Activated naive CD4-positive, alpha-beta T cell treated with anti-CD3 and anti-CD28 coated beads, Interleukin-2, amount 10 ng/mL, durations not matched to agents 7 days and 5 days (primary cell): ENCODE measurements at regions not wholly inside any gene's neighbourhood (a gene's known extent, or its start where the extent isn't known, plus 50 kb on each side); places are given as distances from the start of the nearest gene placed in this dataset.
"Not testable (repeated sequence)": the region's sequence is repeated elsewhere in the genome, so short reads cannot be mapped to it uniquely, and the experiment has no call there.

Experiments used
- CTCF ChIA-PET: fragments of 350-600 bp; sonication (Branson Sonifier 250); formaldehyde crosslinking; loops from one replicate; lab custom pipeline; 2021; ENCODE audit warnings: antibody characterized with exemption; lab: Charles Lee
- DNase-seq: peaks from one replicate; pipeline ENCODE4 v3.0.0-alpha.2; 2020
- H3K27ac Mint-ChIP-seq: one replicate; pipeline ENCODE4 v1.8.0; 2021; ENCODE audit warnings: mild to moderate bottlenecking, moderate library complexity, mixed read lengths
- H3K27me3 Mint-ChIP-seq: one replicate; pipeline ENCODE4 v1.8.0; 2021; ENCODE audit warnings: mild to moderate bottlenecking, mixed read lengths
- H3K36me3 Mint-ChIP-seq: one replicate; pipeline ENCODE4 v1.8.0; 2021; ENCODE audit warnings: mixed read lengths
- H3K4me1 Mint-ChIP-seq: one replicate; pipeline ENCODE4 v1.8.0; 2021; ENCODE audit warnings: mixed read lengths
- H3K4me3 Mint-ChIP-seq: one replicate; pipeline ENCODE4 v1.8.0; 2021; ENCODE audit warnings: mild to moderate bottlenecking, moderate library complexity, mixed read lengths
- H3K9me3 Mint-ChIP-seq: one replicate; pipeline ENCODE4 v1.8.0; 2021; ENCODE audit warnings: mixed read lengths

- Mint-ChIP-seq H3K27me3 (no peaks in the 10 kb centered on the region), H3K4me3 (no peak overlapping the region), H3K27ac (no peak overlapping the region), H3K9me3 (peaks cover 24% of the 10 kb centered on the region), H3K36me3 (no peaks in the 10 kb centered on the region), H3K4me1 (no peaks in the 10 kb centered on the region)
- no peak for DNase-seq
- CTCF ChIA-PET, result no interaction called here
Observed at GRCh38 chr3:166764698-166765318, 615.3 kb downstream of the ZBBX start.

DNA sequence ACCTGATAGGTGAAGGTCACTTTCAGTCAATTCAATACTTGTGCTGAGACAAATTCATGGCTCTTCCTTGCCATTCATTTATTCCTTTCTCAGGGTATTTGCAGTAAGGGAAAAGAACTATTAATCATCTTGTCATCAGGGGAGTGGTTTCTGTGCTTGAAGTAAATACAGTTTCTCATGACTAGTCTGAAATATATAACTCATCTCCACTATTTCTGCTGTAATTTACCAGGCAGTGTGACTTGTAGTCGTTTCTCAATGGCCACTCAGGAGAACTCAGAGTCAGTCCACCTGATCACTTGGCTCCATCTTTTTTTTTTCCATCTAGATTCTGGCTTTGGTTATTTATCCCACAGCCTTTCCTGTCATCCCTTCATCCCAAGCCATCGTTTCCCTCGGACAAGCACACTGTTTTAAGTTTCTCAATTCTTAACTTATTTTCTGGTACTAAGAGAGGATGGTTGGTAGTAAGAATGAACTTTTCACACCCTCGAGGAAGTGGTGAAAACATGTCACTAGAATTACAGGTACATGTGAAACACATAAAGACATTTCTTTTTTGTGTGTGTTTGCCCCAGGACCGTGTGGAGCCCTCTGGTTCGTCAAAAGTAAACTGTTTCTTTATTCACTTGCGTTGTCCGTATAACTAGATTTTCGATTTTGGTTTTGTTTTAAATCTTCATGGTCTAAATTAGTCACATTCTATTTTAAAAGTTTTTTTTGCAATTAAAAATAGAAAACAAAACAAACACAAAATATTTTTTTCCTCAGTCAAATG is 620.2 kb downstream of the ZBBX start:
- H3K36me3 Mint-ChIP-seq, result no peaks in the 10 kb centered on the region
- H3K4me3 Mint-ChIP-seq, result no peak overlapping the region
- peaks cover 15% of the 10 kb centered on the region for H3K9me3 Mint-ChIP-seq
- CTCF ChIA-PET, result no interaction called here
- H3K4me1 Mint-ChIP-seq, result no peaks in the 10 kb centered on the region
- no peak overlapping the region for H3K27ac Mint-ChIP-seq
- H3K27me3 Mint-ChIP-seq, result no peaks in the 10 kb centered on the region
- DNase-seq, result no peak

- Mint-ChIP-seq H3K27ac (no peak overlapping the region), H3K27me3 (no peaks in the 10 kb centered on the region), H3K36me3 (no peaks in the 10 kb centered on the region), H3K4me1 (no peaks in the 10 kb centered on the region), H3K9me3 (peaks cover 19% of the 10 kb centered on the region), H3K4me3 (no peak overlapping the region)
- DNase-seq, result no peak
- CTCF ChIA-PET, result no interaction called here
Observed at GRCh38 chr3:166752214-166752613, 627.9 kb downstream of the ZBBX start.

DNA sequence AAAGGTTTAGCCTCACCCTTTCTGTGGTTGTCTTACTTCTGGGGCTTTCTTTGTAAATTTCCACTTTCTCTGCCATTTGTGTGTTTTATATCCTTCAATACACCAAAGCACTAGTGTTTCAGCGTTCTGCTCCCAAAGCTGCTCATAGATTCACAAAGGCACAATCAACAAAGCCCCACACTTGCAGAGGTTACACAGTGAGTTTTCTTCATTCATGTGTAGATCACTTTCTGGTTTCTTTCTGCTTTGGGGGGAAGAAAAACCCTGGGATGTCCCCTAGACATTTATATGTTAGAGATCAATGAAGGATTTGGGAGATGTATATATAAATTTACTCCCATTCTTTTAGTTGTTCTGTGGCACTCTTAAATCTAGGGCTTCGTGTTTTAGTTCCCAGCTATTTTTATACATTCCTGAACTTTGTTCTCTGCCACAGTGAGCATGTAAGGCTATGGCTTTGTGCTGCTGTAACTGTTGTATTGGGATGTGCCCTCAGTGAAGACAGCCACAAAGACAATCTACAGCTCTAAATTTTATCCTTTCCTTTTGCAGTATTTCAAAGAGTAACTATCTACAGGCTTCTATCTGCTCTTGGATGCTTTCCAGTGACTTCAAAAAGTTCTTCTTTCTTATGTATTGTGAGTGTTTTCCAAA is 636.5 kb downstream of the ZBBX start:
- Mint-ChIP-seq H3K4me3 (no peak overlapping the region), H3K4me1 (no peaks in the 10 kb centered on the region), H3K27me3 (no peaks in the 10 kb centered on the region), H3K9me3 (peaks cover 2% of the 10 kb centered on the region), H3K27ac (no peak overlapping the region), H3K36me3 (no peaks in the 10 kb centered on the region)
- CTCF ChIA-PET, result no interaction called here
- DNase-seq, result no peak

DNA sequence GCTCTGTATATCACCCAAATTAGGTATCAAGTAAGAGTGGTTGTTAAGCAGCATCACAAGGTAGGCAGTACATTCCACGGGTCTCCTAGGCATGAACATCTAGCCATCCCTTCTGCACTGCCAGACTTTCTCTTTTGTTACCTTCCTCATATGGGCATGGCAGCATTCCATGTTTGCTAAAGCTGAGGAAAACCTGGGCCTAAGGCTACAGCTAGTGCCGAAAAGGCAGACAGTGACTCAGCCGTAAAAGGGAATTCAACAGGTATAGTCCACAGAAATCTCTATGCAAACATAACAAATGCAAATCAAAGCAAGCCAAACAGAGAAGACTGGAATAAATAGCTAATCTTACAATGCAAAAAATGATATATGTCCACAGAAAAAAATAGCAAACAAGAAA is 645.4 kb downstream of the ZBBX start:
- Mint-ChIP-seq H3K27me3 (no peaks in the 10 kb centered on the region), H3K4me3 (no peak overlapping the region), H3K4me1 (no peaks in the 10 kb centered on the region), H3K27ac (no peak overlapping the region), H3K9me3 (no peaks in the 10 kb centered on the region), H3K36me3 (no peaks in the 10 kb centered on the region)
- CTCF ChIA-PET, result no interaction called here
- no peak for DNase-seq

GRCh38 chr3:166731701-166732100 is 648.4 kb downstream of the ZBBX start:
- Mint-ChIP-seq H3K36me3 (no peaks in the 10 kb centered on the region), H3K4me1 (no peaks in the 10 kb centered on the region), H3K4me3 (no peak overlapping the region), H3K9me3 (peaks cover 3% of the 10 kb centered on the region), H3K27ac (no peak overlapping the region), H3K27me3 (no peaks in the 10 kb centered on the region)
- DNase-seq, result no peak
- CTCF ChIA-PET, result no interaction called here

DNA sequence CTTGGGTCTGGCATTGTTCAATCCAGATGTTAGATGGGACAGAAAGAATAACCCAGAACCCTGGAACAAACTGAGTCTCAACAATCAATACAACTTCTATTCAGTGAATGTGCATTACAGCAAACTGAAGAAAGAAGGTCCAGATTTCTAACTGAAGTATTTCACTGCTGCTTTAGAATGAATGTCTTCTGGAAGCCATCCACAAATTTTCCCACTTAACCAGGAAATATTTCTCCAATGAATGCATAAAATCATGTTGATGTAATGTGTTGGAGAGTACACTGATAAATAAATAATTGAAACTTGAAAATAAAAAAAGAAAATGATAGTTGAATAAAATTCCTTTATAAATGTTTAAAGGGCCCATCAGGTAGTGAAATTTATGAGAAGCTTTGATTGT is 658.6 kb downstream of the ZBBX start:
- Mint-ChIP-seq H3K9me3 (peaks cover 8% of the 10 kb centered on the region), H3K27me3 (no peaks in the 10 kb centered on the region), H3K27ac (no peak overlapping the region), H3K4me1 (no peaks in the 10 kb centered on the region), H3K4me3 (no peak overlapping the region), H3K36me3 (no peaks in the 10 kb centered on the region)
- CTCF ChIA-PET, result no interaction called here
- no peak for DNase-seq

DNA sequence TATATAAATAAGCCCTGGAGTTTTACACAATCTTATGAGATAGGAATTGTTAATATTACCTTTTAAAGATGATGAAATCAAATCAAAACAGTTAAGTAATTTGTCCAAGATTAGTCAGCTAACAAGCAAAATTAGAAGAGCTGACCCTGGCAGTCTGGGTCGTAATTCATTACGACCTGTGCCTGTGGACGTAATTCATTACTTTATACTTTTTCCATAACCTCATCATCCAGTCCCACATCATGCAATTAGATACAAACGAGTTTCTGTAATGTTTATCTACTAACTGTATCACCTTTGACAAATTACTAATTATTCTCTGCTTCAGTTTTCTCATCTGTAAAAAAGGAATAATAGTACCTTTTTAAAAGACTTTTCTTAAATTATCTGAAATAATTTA is 665.9 kb downstream of the ZBBX start:
- Mint-ChIP-seq H3K9me3 (peaks cover 3% of the 10 kb centered on the region), H3K4me3 (no peak overlapping the region), H3K4me1 (no peaks in the 10 kb centered on the region), H3K36me3 (no peaks in the 10 kb centered on the region), H3K27me3 (no peaks in the 10 kb centered on the region), H3K27ac (no peak overlapping the region)
- DNase-seq, result no peak
- CTCF ChIA-PET, result no interaction called here

- CTCF ChIA-PET, result no interaction called here
Observed at GRCh38 chr3:166713787-166714186, 666.3 kb downstream of the ZBBX start.

GRCh38 chr3:166706094-166706493 is 674.0 kb downstream of the ZBBX start:
- CTCF ChIA-PET, result no interaction called here
- H3K27ac Mint-ChIP-seq, result no peak overlapping the region
- H3K27me3 Mint-ChIP-seq, result no peaks in the 10 kb centered on the region
- peaks cover 2% of the 10 kb centered on the region for H3K9me3 Mint-ChIP-seq
- no peaks in the 10 kb centered on the region for H3K4me1 Mint-ChIP-seq
- no peak for DNase-seq
- H3K4me3 Mint-ChIP-seq, result no peak overlapping the region
- no peaks in the 10 kb centered on the region for H3K36me3 Mint-ChIP-seq

More at GRCh38 chr3:166713787-166714186, 666.3 kb downstream of the ZBBX start:
- H3K9me3 Mint-ChIP-seq, result peaks cover 3% of the 10 kb centered on the region
- no peak overlapping the region for H3K27ac Mint-ChIP-seq
- no peaks in the 10 kb centered on the region for H3K36me3 Mint-ChIP-seq
- H3K4me1 Mint-ChIP-seq, result no peaks in the 10 kb centered on the region
- H3K27me3 Mint-ChIP-seq, result no peaks in the 10 kb centered on the region
- no peak overlapping the region for H3K4me3 Mint-ChIP-seq
- no peak for DNase-seq

DNA sequence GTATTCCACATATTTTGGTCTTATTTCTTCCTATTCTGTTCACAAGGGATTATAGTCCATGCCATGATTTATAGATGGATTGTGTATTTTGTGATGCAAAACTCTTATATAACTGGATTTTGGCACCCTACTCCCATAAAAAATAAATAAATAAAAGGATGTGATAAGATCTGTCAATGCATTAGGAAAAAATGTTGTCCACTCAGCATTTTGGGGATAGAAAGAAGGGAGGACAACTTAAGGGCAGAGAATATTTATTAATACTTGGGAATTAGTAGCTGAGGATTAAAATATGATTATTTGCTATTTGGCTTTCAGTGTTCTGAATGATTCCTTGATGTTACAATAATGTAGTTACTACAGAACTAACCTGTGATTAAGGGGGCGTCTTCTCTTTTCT is 682.6 kb downstream of the ZBBX start:
- H3K27ac Mint-ChIP-seq, result no peak overlapping the region
- CTCF ChIA-PET, result no interaction called here
- no peaks in the 10 kb centered on the region for H3K27me3 Mint-ChIP-seq
- H3K36me3 Mint-ChIP-seq, result no peaks in the 10 kb centered on the region
- H3K4me3 Mint-ChIP-seq, result no peak overlapping the region
- H3K4me1 Mint-ChIP-seq, result no peaks in the 10 kb centered on the region
- peaks cover 6% of the 10 kb centered on the region for H3K9me3 Mint-ChIP-seq
- DNase-seq, result no peak

- no peaks in the 10 kb centered on the region for H3K27me3 Mint-ChIP-seq
Observed at GRCh38 chr3:166696103-166696502, 684.0 kb downstream of the ZBBX start.

GRCh38 chr3:166688665-166689064 is 691.4 kb downstream of the ZBBX start:
- Mint-ChIP-seq H3K9me3 (peaks cover 5% of the 10 kb centered on the region), H3K27me3 (no peaks in the 10 kb centered on the region), H3K36me3 (no peaks in the 10 kb centered on the region), H3K27ac (no peak overlapping the region), H3K4me1 (no peaks in the 10 kb centered on the region), H3K4me3 (no peak overlapping the region)
- DNase-seq, result no peak
- CTCF ChIA-PET, result no interaction called here

More at GRCh38 chr3:166696103-166696502, 684.0 kb downstream of the ZBBX start:
- H3K9me3 Mint-ChIP-seq, result peaks cover 6% of the 10 kb centered on the region
- no peaks in the 10 kb centered on the region for H3K4me1 Mint-ChIP-seq
- CTCF ChIA-PET, result no interaction called here
- no peak overlapping the region for H3K27ac Mint-ChIP-seq
- H3K36me3 Mint-ChIP-seq, result no peaks in the 10 kb centered on the region
- DNase-seq, result no peak
- H3K4me3 Mint-ChIP-seq, result no peak overlapping the region

GRCh38 chr3:166685246-166685645 is 694.9 kb downstream of the ZBBX start:
- Mint-ChIP-seq H3K27me3 (no peaks in the 10 kb centered on the region), H3K4me1 (no peaks in the 10 kb centered on the region)

GRCh38 chr3:166684077-166684476 is 696.0 kb downstream of the ZBBX start:
- H3K27ac Mint-ChIP-seq, H3K4me1 Mint-ChIP-seq, H3K9me3 Mint-ChIP-seq, CTCF ChIA-PET, H3K27me3 Mint-ChIP-seq, DNase-seq, H3K4me3 Mint-ChIP-seq, H3K36me3 Mint-ChIP-seq: not testable (repeated sequence)

More at GRCh38 chr3:166685246-166685645, 694.9 kb downstream of the ZBBX start:
- peaks cover 1% of the 10 kb centered on the region for H3K9me3 Mint-ChIP-seq
- H3K27ac Mint-ChIP-seq, result no peak overlapping the region
- CTCF ChIA-PET, result no interaction called here
- no peak for DNase-seq
- H3K4me3 Mint-ChIP-seq, result no peak overlapping the region
- H3K36me3 Mint-ChIP-seq, result no peaks in the 10 kb centered on the region
